SK-N-SH (cell line): ENCODE measurements at regions not wholly inside any gene's neighbourhood (a gene's known extent, or its start where the extent isn't known, plus 50 kb on each side); places are given as distances from the start of the nearest gene placed in this dataset.

ENCODE experiments used
- CTCF ChIP-seq: fragments of 200-600 bp; sonication (generic); IDR thresholded peaks from 2 replicates; pipeline ENCODE4 v1.6.1; 2017; ENCODE audit warnings: antibody characterized with exemption, mild to moderate bottlenecking, moderate library complexity
- EZH2phosphoT487 ChIP-seq: fragments of 200-600 bp; sonication (generic); IDR thresholded peaks from 2 replicates; pipeline ENCODE4 v1.6.1; 2017; ENCODE audit warnings: low read depth, mixed run types, mild to moderate bottlenecking, antibody characterized with exemption, moderate library complexity, borderline replicate concordance
- POLR2AphosphoS5 ChIP-seq: IDR thresholded peaks from 2 replicates; pipeline ENCODE4 v1.6.1; 2012; ENCODE audit warnings: low read depth, low read length
- RAD21 ChIP-seq: IDR thresholded peaks from 2 replicates; pipeline ENCODE4 v1.6.1; 2012; ENCODE audit warnings: mild to moderate bottlenecking, low read length

GRCh38 chr3:178275311-178275710 lies 260.9 kb upstream of the KCNMB2 start:
- TF ChIP-seq CTCF: no peak
- no peak for TF ChIP-seq RAD21
- TF ChIP-seq EZH2phosphoT487: no peak
- no peak for TF ChIP-seq POLR2AphosphoS5
